ENCODE measurements at regions not wholly inside any gene's neighbourhood (a gene's known extent, or its start where the extent isn't known, plus 50 kb on each side); places are given as distances from the start of the nearest gene placed in this dataset.

- no peaks in the 10 kb centered on the region for H4K20me1 ChIP-seq (ENCODE audit: insufficient read depth, low read length)
- WGBS (ENCODE audit: insufficient coverage), result no CpG with 5 or more reads among the region's 1 CpG
- no peaks in the 10 kb centered on the region for H3K27me3 ChIP-seq (ENCODE audit: control insufficient read depth in 2 of 2, insufficient read depth in 2 of 2, low read length in 2 of 2)
- no peak overlapping the region for H3K27ac ChIP-seq (ENCODE audit: low read depth in 1 of 2, low read length in 2 of 2)
- H2AFZ ChIP-seq (ENCODE audit: insufficient read depth, low read depth, low read length, poor library complexity, severe bottlenecking), result no peak overlapping the region
- TF ChIP-seq CTCF (IDR thresholded peaks at IDR 0.05), result no peak
- no peak overlapping the region for H3K4me2 ChIP-seq (replicated peaks; ENCODE audit: extremely low read depth, low read length, poor library complexity, severe bottlenecking)
- Mint-ChIP-seq H3K27me3 (ENCODE audit: low read depth in 3 of 3) (peaks cover 0 to 3% (median 0%) of the 10 kb centered on the region in 3 donors), H3K27ac (no peak overlapping the region), H3K9me3 (peaks cover 5 to 12% (median 7%) of the 10 kb centered on the region in 7 donors), H3K4me3 (no peak overlapping the region), H3K4me1 (no peaks in the 10 kb centered on the region), H3K36me3 (no peaks in the 10 kb centered on the region)
- no peaks in the 10 kb centered on the region for H3K79me2 ChIP-seq (ENCODE audit: insufficient read depth, low read length)
- H3K9ac ChIP-seq (ENCODE audit: insufficient read depth, low read length, poor library complexity, severe bottlenecking), result no peak overlapping the region
- no peaks in the 10 kb centered on the region for H3K36me3 ChIP-seq (replicated peaks in 1 of 2; ENCODE audit: control insufficient read depth in 1 of 2, insufficient read depth in 2 of 2, low read length in 2 of 2)
- peaks cover 0 to 10% of the 10 kb centered on the region in 2 donors for H3K9me3 ChIP-seq (replicated peaks in 1 of 2; ENCODE audit: control insufficient read depth in 1 of 2, insufficient read depth in 1 of 2, low read length in 2 of 2)
- intact Hi-C loops (cut with micrococcal nuclease), result no loop called here
- DNase-seq, result no peak
- H3K4me1 ChIP-seq (ENCODE audit: control insufficient read depth in 1 of 2, insufficient read depth in 2 of 2, low read length in 2 of 2), result no peaks in the 10 kb centered on the region
- H3K4me3 ChIP-seq (replicated peaks in 1 of 3; ENCODE audit: low read depth in 2 of 3, low read length in 3 of 3), result no peak overlapping the region
Observed at GRCh38 chr11:42713279-42713678, 598.5 kb upstream of the API5 start.

GRCh38 chr11:42713753-42714152 is 598.0 kb upstream of the API5 start:
- no peaks in the 10 kb centered on the region for H3K36me3 Mint-ChIP-seq
- H3K9me3 Mint-ChIP-seq, result peaks cover 4 to 10% (median 7%) of the 10 kb centered on the region in 7 donors
- no peak for TF ChIP-seq CTCF (IDR thresholded peaks at IDR 0.05)
- Histone ChIP-seq H3K4me2 (replicated peaks; ENCODE audit: extremely low read depth, low read length, poor library complexity, severe bottlenecking) (no peak overlapping the region), H3K4me3 (replicated peaks in 1 of 3; ENCODE audit: low read depth in 2 of 3, low read length in 3 of 3) (no peak overlapping the region), H3K9me3 (replicated peaks in 1 of 2; ENCODE audit: control insufficient read depth in 1 of 2, insufficient read depth in 1 of 2, low read length in 2 of 2) (peaks cover 0 to 10% of the 10 kb centered on the region in 2 donors), H2AFZ (ENCODE audit: insufficient read depth, low read depth, low read length, poor library complexity, severe bottlenecking) (no peak overlapping the region), H3K9ac (ENCODE audit: insufficient read depth, low read length, poor library complexity, severe bottlenecking) (no peak overlapping the region), H3K36me3 (replicated peaks in 1 of 2; ENCODE audit: control insufficient read depth in 1 of 2, insufficient read depth in 2 of 2, low read length in 2 of 2) (no peaks in the 10 kb centered on the region), H3K4me1 (ENCODE audit: control insufficient read depth in 1 of 2, insufficient read depth in 2 of 2, low read length in 2 of 2) (no peaks in the 10 kb centered on the region), H4K20me1 (ENCODE audit: insufficient read depth, low read length) (no peaks in the 10 kb centered on the region), H3K27me3 (ENCODE audit: control insufficient read depth in 2 of 2, insufficient read depth in 2 of 2, low read length in 2 of 2) (no peaks in the 10 kb centered on the region), H3K27ac (ENCODE audit: low read depth in 1 of 2, low read length in 2 of 2) (no peak overlapping the region), H3K79me2 (ENCODE audit: insufficient read depth, low read length) (no peaks in the 10 kb centered on the region)
- H3K4me1 Mint-ChIP-seq, result no peaks in the 10 kb centered on the region
- DNase-seq, result no peak
- H3K27ac Mint-ChIP-seq, result no peak overlapping the region
- H3K4me3 Mint-ChIP-seq, result no peak overlapping the region
- intact Hi-C loops (cut with micrococcal nuclease), result no loop called here
- peaks cover 0 to 1% (median 0%) of the 10 kb centered on the region in 3 donors for H3K27me3 Mint-ChIP-seq (ENCODE audit: low read depth in 3 of 3)
- WGBS (ENCODE audit: insufficient coverage), result no CpG with 5 or more reads among the region's 1 CpG
